ENCODE measurements at regions not wholly inside any gene's neighbourhood (a gene's known extent, or its start where the extent isn't known, plus 50 kb on each side); places are given as distances from the start of the nearest gene placed in this dataset.

- H3K9me3 ChIP-seq (ENCODE audit: insufficient read depth, low read length) = no peaks in the 10 kb centered on the region
- no peaks in the 10 kb centered on the region for H3K27me3 ChIP-seq (ENCODE audit: low read depth, low read length)
- H3K4me2 ChIP-seq (ENCODE audit: low read length) = no peak overlapping the region
- no peak overlapping the region for H2AFZ ChIP-seq (ENCODE audit: low read depth, low read length)
- H3K79me2 ChIP-seq (ENCODE audit: low read length) = no peaks in the 10 kb centered on the region
- no peak overlapping the region for H3K27ac ChIP-seq (ENCODE audit: low read length)
- H3K36me3 ChIP-seq (replicated peaks; ENCODE audit: low read depth, low read length) = no peaks in the 10 kb centered on the region
- no peak overlapping the region for H3K9ac ChIP-seq (ENCODE audit: low read length)
- no peak overlapping the region for H3K4me3 ChIP-seq (ENCODE audit: low read length)
- TF ChIP-seq EZH2phosphoT487 (IDR thresholded peaks at IDR 0.05; ENCODE audit: low read depth) (no peak), CTCF (IDR thresholded peaks at IDR 0.05; ENCODE audit: low read depth, low read length) (no peak)
- no peaks in the 10 kb centered on the region for H4K20me1 ChIP-seq (ENCODE audit: insufficient read depth, low read length)
- no peaks in the 10 kb centered on the region for H3K4me1 ChIP-seq (ENCODE audit: low read length)
Observed at GRCh38 chr17:14986127-14986526, 279.0 kb downstream of the PMP22 start.

GRCh38 chr17:14972844-14973243 is 292.3 kb downstream of the PMP22 start:
- no peak overlapping the region for H3K4me3 ChIP-seq (ENCODE audit: low read length)
- no peaks in the 10 kb centered on the region for H3K4me1 ChIP-seq (ENCODE audit: low read length)

GRCh38 chr17:14971054-14971453 is 294.1 kb downstream of the PMP22 start:
- Histone ChIP-seq H3K27me3 (ENCODE audit: low read depth, low read length) (no peaks in the 10 kb centered on the region), H3K27ac (ENCODE audit: low read length) (no peak overlapping the region)

More at GRCh38 chr17:14972844-14973243, 292.3 kb downstream of the PMP22 start:
- no peak overlapping the region for H3K27ac ChIP-seq (ENCODE audit: low read length)
- no peak for TF ChIP-seq EZH2phosphoT487 (IDR thresholded peaks at IDR 0.05; ENCODE audit: low read depth)
- TF ChIP-seq CTCF (IDR thresholded peaks at IDR 0.05; ENCODE audit: low read depth, low read length) = no peak
- no peaks in the 10 kb centered on the region for H3K9me3 ChIP-seq (ENCODE audit: insufficient read depth, low read length)
- no peaks in the 10 kb centered on the region for H4K20me1 ChIP-seq (ENCODE audit: insufficient read depth, low read length)
- H3K9ac ChIP-seq (ENCODE audit: low read length) = no peak overlapping the region
- no peak overlapping the region for H3K4me2 ChIP-seq (ENCODE audit: low read length)
- no peaks in the 10 kb centered on the region for H3K79me2 ChIP-seq (ENCODE audit: low read length)
- H3K36me3 ChIP-seq (replicated peaks; ENCODE audit: low read depth, low read length) = no peaks in the 10 kb centered on the region
- no peaks in the 10 kb centered on the region for H3K27me3 ChIP-seq (ENCODE audit: low read depth, low read length)
- H2AFZ ChIP-seq (ENCODE audit: low read depth, low read length) = no peak overlapping the region

GRCh38 chr17:14959106-14959648 is 305.9 kb downstream of the PMP22 start:
- TF ChIP-seq CTCF (IDR thresholded peaks at IDR 0.05; ENCODE audit: low read depth, low read length) (no peak), EZH2phosphoT487 (IDR thresholded peaks at IDR 0.05; ENCODE audit: low read depth) (no peak)
- no peak overlapping the region for H3K4me3 ChIP-seq (ENCODE audit: low read length)
- no peak overlapping the region for H2AFZ ChIP-seq (ENCODE audit: low read depth, low read length)

More at GRCh38 chr17:14971054-14971453, 294.1 kb downstream of the PMP22 start:
- no peaks in the 10 kb centered on the region for H3K79me2 ChIP-seq (ENCODE audit: low read length)
- no peaks in the 10 kb centered on the region for H3K9me3 ChIP-seq (ENCODE audit: insufficient read depth, low read length)
- TF ChIP-seq EZH2phosphoT487 (IDR thresholded peaks at IDR 0.05; ENCODE audit: low read depth) (no peak), CTCF (IDR thresholded peaks at IDR 0.05; ENCODE audit: low read depth, low read length) (no peak)
- no peaks in the 10 kb centered on the region for H4K20me1 ChIP-seq (ENCODE audit: insufficient read depth, low read length)
- no peak overlapping the region for H3K4me3 ChIP-seq (ENCODE audit: low read length)
- no peak overlapping the region for H3K9ac ChIP-seq (ENCODE audit: low read length)
- no peaks in the 10 kb centered on the region for H3K4me1 ChIP-seq (ENCODE audit: low read length)
- no peak overlapping the region for H2AFZ ChIP-seq (ENCODE audit: low read depth, low read length)
- no peak overlapping the region for H3K4me2 ChIP-seq (ENCODE audit: low read length)
- H3K36me3 ChIP-seq (replicated peaks; ENCODE audit: low read depth, low read length) = no peaks in the 10 kb centered on the region

More at GRCh38 chr17:14959106-14959648, 305.9 kb downstream of the PMP22 start:
- Histone ChIP-seq H3K27me3 (ENCODE audit: low read depth, low read length) (no peaks in the 10 kb centered on the region), H3K36me3 (replicated peaks; ENCODE audit: low read depth, low read length) (no peaks in the 10 kb centered on the region), H3K9me3 (ENCODE audit: insufficient read depth, low read length) (no peaks in the 10 kb centered on the region), H3K9ac (ENCODE audit: low read length) (no peak overlapping the region), H3K79me2 (ENCODE audit: low read length) (no peaks in the 10 kb centered on the region), H3K4me2 (ENCODE audit: low read length) (no peak overlapping the region), H3K27ac (ENCODE audit: low read length) (no peak overlapping the region), H4K20me1 (ENCODE audit: insufficient read depth, low read length) (no peaks in the 10 kb centered on the region), H3K4me1 (ENCODE audit: low read length) (no peaks in the 10 kb centered on the region)
